DOHH2 (cell line): ENCODE measurements at regions not wholly inside any gene's neighbourhood (a gene's known extent, or its start where the extent isn't known, plus 50 kb on each side); places are given as distances from the start of the nearest gene placed in this dataset.

Experiments used
- CTCF ChIP-seq: fragments of 200-600 bp; sonication (generic); IDR thresholded peaks from one replicate; pipeline ENCODE4 v1.5.1; 2014; ENCODE audit warnings: antibody characterized with exemption, mild to moderate bottlenecking, low read depth, low read length; ENCODE audit not compliant: poor library complexity, severe bottlenecking
- EZH2phosphoT487 ChIP-seq: fragments of 200-600 bp; sonication (generic); IDR thresholded peaks from 2 replicates; pipeline ENCODE4 v1.6.1; 2017; ENCODE audit warnings: borderline replicate concordance, mild to moderate bottlenecking, antibody characterized with exemption, low read length, moderate library complexity, mixed read lengths

GRCh38 chr13:107941345-107942029, 273.8 kb downstream of the LIG4 start:
- TF ChIP-seq CTCF (no peak), EZH2phosphoT487 (no peak)
